ENCODE measurements at regions not wholly inside any gene's neighbourhood (a gene's known extent, or its start where the extent isn't known, plus 50 kb on each side); places are given as distances from the start of the nearest gene placed in this dataset.

DNA sequence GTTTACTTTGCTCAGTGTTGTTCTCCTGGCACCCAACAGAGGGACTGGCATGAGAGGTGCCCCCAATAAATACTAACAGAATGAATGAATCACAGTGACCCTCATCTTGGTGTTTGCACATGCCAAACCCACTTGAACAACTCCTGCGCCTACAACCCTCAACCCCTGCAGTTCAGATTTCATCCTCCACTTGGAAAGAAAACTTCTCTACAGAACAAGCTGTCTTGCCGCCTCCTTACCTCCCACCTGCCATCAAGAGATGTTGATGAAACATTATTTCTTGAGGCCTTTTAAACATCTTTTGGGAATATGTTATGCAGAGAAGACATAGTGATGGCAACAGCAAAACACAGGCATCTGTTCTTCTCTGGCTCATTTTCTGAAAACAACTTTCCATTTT is 216.0 kb upstream of the SH3BP4 start:
- Histone ChIP-seq H3K27ac (ENCODE audit: low read depth, low read length, poor library complexity, severe bottlenecking) (no peak overlapping the region), H3K4me2 (ENCODE audit: low read length) (no peak overlapping the region), H3K4me1 (ENCODE audit: insufficient read depth, low read length, severe bottlenecking) (no peaks in the 10 kb centered on the region), H2AFZ (ENCODE audit: low read length) (no peak overlapping the region), H3K27me3 (ENCODE audit: insufficient read depth, low read length) (no peaks in the 10 kb centered on the region), H3F3A (ENCODE audit: insufficient read depth, low read length) (no peaks in the 10 kb centered on the region), H4K20me1 (ENCODE audit: insufficient read depth, low read length) (no peaks in the 10 kb centered on the region), H3K36me3 (ENCODE audit: insufficient read depth, low read length) (no peaks in the 10 kb centered on the region), H3K9ac (ENCODE audit: low read length) (no peak overlapping the region), H3K79me2 (ENCODE audit: insufficient read depth, low read length) (no peaks in the 10 kb centered on the region), H3K4me3 (ENCODE audit: low read depth, low read length, poor library complexity, severe bottlenecking) (no peak overlapping the region), H3K9me2 (ENCODE audit: low read depth, low read length) (no peaks in the 10 kb centered on the region), H3K9me3 (ENCODE audit: low read length) (no peaks in the 10 kb centered on the region)
- TF ChIP-seq CTCF (IDR thresholded peaks at IDR 0.05; ENCODE audit: low read length) (no peak), EZH2 (IDR thresholded peaks at IDR 0.05; ENCODE audit: borderline replicate concordance, low read length) (no peak)

- no peaks in the 10 kb centered on the region for H3K36me3 ChIP-seq (ENCODE audit: insufficient read depth, low read length)
- H3K9me2 ChIP-seq (ENCODE audit: low read depth, low read length), result no peaks in the 10 kb centered on the region
- H3K79me2 ChIP-seq (ENCODE audit: insufficient read depth, low read length), result no peaks in the 10 kb centered on the region
- H3K27me3 ChIP-seq (ENCODE audit: insufficient read depth, low read length), result no peaks in the 10 kb centered on the region
- TF ChIP-seq CTCF (IDR thresholded peaks at IDR 0.05; ENCODE audit: low read length) (no peak), EZH2 (IDR thresholded peaks at IDR 0.05; ENCODE audit: borderline replicate concordance, low read length) (no peak)
- H3K9ac ChIP-seq (ENCODE audit: low read length), result no peak overlapping the region
- no peak overlapping the region for H3K4me2 ChIP-seq (ENCODE audit: low read length)
- no peaks in the 10 kb centered on the region for H3K9me3 ChIP-seq (ENCODE audit: low read length)
- no peaks in the 10 kb centered on the region for H3K4me1 ChIP-seq (ENCODE audit: insufficient read depth, low read length, severe bottlenecking)
- no peak overlapping the region for H3K4me3 ChIP-seq (ENCODE audit: low read depth, low read length, poor library complexity, severe bottlenecking)
- H3F3A ChIP-seq (ENCODE audit: insufficient read depth, low read length), result no peaks in the 10 kb centered on the region
- H2AFZ ChIP-seq (ENCODE audit: low read length), result no peak overlapping the region
- H4K20me1 ChIP-seq (ENCODE audit: insufficient read depth, low read length), result no peaks in the 10 kb centered on the region
- no peak overlapping the region for H3K27ac ChIP-seq (ENCODE audit: low read depth, low read length, poor library complexity, severe bottlenecking)
Observed at GRCh38 chr2:234733795-234734600, 217.8 kb upstream of the SH3BP4 start.

- no peaks in the 10 kb centered on the region for H3F3A ChIP-seq (ENCODE audit: insufficient read depth, low read length)
- no peak overlapping the region for H3K4me2 ChIP-seq (ENCODE audit: low read length)
- no peaks in the 10 kb centered on the region for H3K9me2 ChIP-seq (ENCODE audit: low read depth, low read length)
- H3K9me3 ChIP-seq (ENCODE audit: low read length), result no peaks in the 10 kb centered on the region
- no peaks in the 10 kb centered on the region for H3K79me2 ChIP-seq (ENCODE audit: insufficient read depth, low read length)
- H2AFZ ChIP-seq (ENCODE audit: low read length), result no peak overlapping the region
- H3K4me3 ChIP-seq (ENCODE audit: low read depth, low read length, poor library complexity, severe bottlenecking), result no peak overlapping the region
- no peaks in the 10 kb centered on the region for H3K4me1 ChIP-seq (ENCODE audit: insufficient read depth, low read length, severe bottlenecking)
- H4K20me1 ChIP-seq (ENCODE audit: insufficient read depth, low read length), result no peaks in the 10 kb centered on the region
- H3K27ac ChIP-seq (ENCODE audit: low read depth, low read length, poor library complexity, severe bottlenecking), result no peak overlapping the region
- no peak overlapping the region for H3K9ac ChIP-seq (ENCODE audit: low read length)
- TF ChIP-seq CTCF (IDR thresholded peaks at IDR 0.05; ENCODE audit: low read length) (no peak), EZH2 (IDR thresholded peaks at IDR 0.05; ENCODE audit: borderline replicate concordance, low read length) (no peak)
- no peaks in the 10 kb centered on the region for H3K27me3 ChIP-seq (ENCODE audit: insufficient read depth, low read length)
- no peaks in the 10 kb centered on the region for H3K36me3 ChIP-seq (ENCODE audit: insufficient read depth, low read length)
Observed at GRCh38 chr2:234733093-234733489, 218.7 kb upstream of the SH3BP4 start.

All from OCI-LY1 (cell line).